Loucy (cell line): ENCODE measurements at regions not wholly inside any gene's neighbourhood (a gene's known extent, or its start where the extent isn't known, plus 50 kb on each side); places are given as distances from the start of the nearest gene placed in this dataset.

Source experiments
- H2AFZ ChIP-seq: fragments of 200-600 bp; sonication (generic); 2 replicates; pipeline ENCODE4 v1.6.0; 2016; ENCODE audit warnings: antibody characterized with exemption, mild to moderate bottlenecking, low read length, moderate library complexity
- H3F3A ChIP-seq: fragments of 200-600 bp; 2 replicates; pipeline ENCODE4 v1.6.0; 2016; ENCODE audit warnings: antibody characterized with exemption, low read depth, mild to moderate bottlenecking
- H3K27me3 ChIP-seq: fragments of 200-600 bp; sonication (generic); 2 replicates; pipeline ENCODE4 v1.6.1; 2014; ENCODE audit warnings: low read length, mild to moderate bottlenecking; ENCODE audit not compliant: insufficient read depth, poor library complexity, severe bottlenecking
- H3K36me3 ChIP-seq: fragments of 200-600 bp; sonication (generic); 2 replicates; pipeline ENCODE4 v1.6.1; 2016; ENCODE audit warnings: low read length; ENCODE audit not compliant: insufficient read depth
- H3K4me1 ChIP-seq: fragments of 200-600 bp; sonication (generic); 2 replicates; pipeline ENCODE4 v1.5.1; 2014; ENCODE audit warnings: low read length, mild to moderate bottlenecking; ENCODE audit not compliant: insufficient read depth, poor library complexity, severe bottlenecking
- H3K4me2 ChIP-seq: fragments of 200-600 bp; sonication (generic); 2 replicates; pipeline ENCODE4 v1.6.0; 2014; ENCODE audit warnings: antibody characterized with exemption, low read length, low read depth, mild to moderate bottlenecking; ENCODE audit not compliant: poor library complexity, severe bottlenecking
- H3K4me3 ChIP-seq: fragments of 200-600 bp; sonication (generic); 2 replicates; pipeline ENCODE4 v1.5.1; 2014; ENCODE audit warnings: low read length, mild to moderate bottlenecking, mixed read lengths; ENCODE audit not compliant: poor library complexity, severe bottlenecking
- H3K79me2 ChIP-seq: fragments of 200-600 bp; sonication (generic); 2 replicates; pipeline ENCODE4 v1.6.1; 2014; ENCODE audit warnings: low read length; ENCODE audit not compliant: insufficient read depth
- H3K9ac ChIP-seq: fragments of 200-600 bp; sonication (generic); 2 replicates; pipeline ENCODE4 v1.6.0; 2014; ENCODE audit warnings: mild to moderate bottlenecking, low read depth, low read length, moderate library complexity; ENCODE audit not compliant: poor library complexity, severe bottlenecking
- H3K9me2 ChIP-seq: fragments of 200-600 bp; sonication (generic); replicated peaks from 2 replicates; pipeline ENCODE4 v1.6.1; 2016; ENCODE audit warnings: low read depth, low read length, mixed read lengths
- H3K9me3 ChIP-seq: fragments of 200-600 bp; sonication (generic); 2 replicates; pipeline ENCODE4 v1.6.1; 2014; ENCODE audit warnings: mild to moderate bottlenecking, antibody characterized with exemption, low read length, low read depth; ENCODE audit not compliant: insufficient read depth
- H4K20me1 ChIP-seq: fragments of 200-600 bp; sonication (generic); 2 replicates; pipeline ENCODE4 v1.6.0; 2014; ENCODE audit warnings: antibody characterized with exemption, low read length, mild to moderate bottlenecking; ENCODE audit not compliant: insufficient read depth, poor library complexity, severe bottlenecking
- EZH2phosphoT487 ChIP-seq: fragments of 200-600 bp; IDR thresholded peaks from 2 replicates; pipeline ENCODE4 v1.6.1; 2018; ENCODE audit warnings: antibody characterized with exemption, mild to moderate bottlenecking, moderate library complexity, borderline replicate concordance
- TF ChIP-seq, protein P1 (sequence below): fragments of 200-600 bp; sonication (generic); conservative IDR thresholded peaks from 2 replicates; pipeline ENCODE4 v1.5.1; 2014; ENCODE audit warnings: mild to moderate bottlenecking, antibody characterized with exemption, low read length

DNA sequence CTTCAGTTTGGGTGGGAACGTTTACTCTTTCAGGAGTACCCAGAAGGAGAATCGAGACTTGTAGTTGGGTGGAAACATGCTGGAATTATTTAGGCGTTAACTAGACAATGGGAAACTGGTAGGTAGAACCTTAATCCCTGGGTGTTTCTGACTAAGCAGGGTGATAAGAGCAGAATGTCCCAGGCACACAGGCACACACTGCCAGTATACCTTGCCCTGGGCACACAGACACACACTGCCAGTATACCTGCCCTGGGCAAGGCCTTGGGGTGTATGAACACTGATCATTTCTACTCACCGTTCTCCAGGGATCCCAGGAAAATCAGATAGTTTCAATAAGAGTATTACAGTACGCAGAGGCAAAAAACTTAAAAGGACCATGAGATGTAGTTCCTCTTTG is 115.5 kb downstream of the SNAPC1 start:
- H3K4me3 ChIP-seq: no peak overlapping the region
- TF ChIP-seq, protein P1, sequence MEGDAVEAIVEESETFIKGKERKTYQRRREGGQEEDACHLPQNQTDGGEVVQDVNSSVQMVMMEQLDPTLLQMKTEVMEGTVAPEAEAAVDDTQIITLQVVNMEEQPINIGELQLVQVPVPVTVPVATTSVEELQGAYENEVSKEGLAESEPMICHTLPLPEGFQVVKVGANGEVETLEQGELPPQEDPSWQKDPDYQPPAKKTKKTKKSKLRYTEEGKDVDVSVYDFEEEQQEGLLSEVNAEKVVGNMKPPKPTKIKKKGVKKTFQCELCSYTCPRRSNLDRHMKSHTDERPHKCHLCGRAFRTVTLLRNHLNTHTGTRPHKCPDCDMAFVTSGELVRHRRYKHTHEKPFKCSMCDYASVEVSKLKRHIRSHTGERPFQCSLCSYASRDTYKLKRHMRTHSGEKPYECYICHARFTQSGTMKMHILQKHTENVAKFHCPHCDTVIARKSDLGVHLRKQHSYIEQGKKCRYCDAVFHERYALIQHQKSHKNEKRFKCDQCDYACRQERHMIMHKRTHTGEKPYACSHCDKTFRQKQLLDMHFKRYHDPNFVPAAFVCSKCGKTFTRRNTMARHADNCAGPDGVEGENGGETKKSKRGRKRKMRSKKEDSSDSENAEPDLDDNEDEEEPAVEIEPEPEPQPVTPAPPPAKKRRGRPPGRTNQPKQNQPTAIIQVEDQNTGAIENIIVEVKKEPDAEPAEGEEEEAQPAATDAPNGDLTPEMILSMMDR: no peak
- TF ChIP-seq EZH2phosphoT487: no peak
- H3K9me3 ChIP-seq: no peaks in the 10 kb centered on the region
- no peaks in the 10 kb centered on the region for H3K27me3 ChIP-seq
- no peaks in the 10 kb centered on the region for H3K4me1 ChIP-seq
- no peaks in the 10 kb centered on the region for H4K20me1 ChIP-seq
- no peaks in the 10 kb centered on the region for H3K9me2 ChIP-seq
- no peaks in the 10 kb centered on the region for H3F3A ChIP-seq
- H3K4me2 ChIP-seq: no peak overlapping the region
- no peak overlapping the region for H3K9ac ChIP-seq
- no peaks in the 10 kb centered on the region for H3K36me3 ChIP-seq
- H3K79me2 ChIP-seq: no peaks in the 10 kb centered on the region
- no peak overlapping the region for H2AFZ ChIP-seq

DNA sequence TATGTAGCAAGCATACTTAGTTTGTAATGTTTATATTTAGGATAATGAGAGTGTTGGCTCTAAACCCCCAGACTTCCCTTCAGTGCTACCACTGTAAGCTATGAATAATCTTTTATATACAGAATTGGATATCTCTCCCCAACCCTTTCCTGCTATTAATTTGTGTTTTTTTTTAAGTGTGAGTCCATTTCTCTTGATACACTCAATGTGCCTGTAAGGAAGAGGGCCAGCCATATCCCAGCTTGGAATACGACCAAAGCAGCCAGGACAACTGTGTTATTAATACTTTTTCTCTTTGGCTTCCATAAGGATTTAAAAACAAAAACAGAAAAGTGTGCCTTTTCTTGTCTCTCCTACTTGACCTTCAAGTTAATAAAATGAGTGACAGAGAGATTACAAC is 116.7 kb downstream of the SNAPC1 start:
- no peak overlapping the region for H3K9ac ChIP-seq
- H3K36me3 ChIP-seq: no peaks in the 10 kb centered on the region
- H3K4me3 ChIP-seq: no peak overlapping the region
- H3K4me2 ChIP-seq: no peak overlapping the region
- H3K9me2 ChIP-seq: no peaks in the 10 kb centered on the region
- TF ChIP-seq, protein P1: no peak
- TF ChIP-seq EZH2phosphoT487: no peak
- H2AFZ ChIP-seq: no peak overlapping the region
- H3F3A ChIP-seq: no peaks in the 10 kb centered on the region
- no peaks in the 10 kb centered on the region for H4K20me1 ChIP-seq
- H3K27me3 ChIP-seq: no peaks in the 10 kb centered on the region
- no peaks in the 10 kb centered on the region for H3K4me1 ChIP-seq
- H3K79me2 ChIP-seq: no peaks in the 10 kb centered on the region
- H3K9me3 ChIP-seq: no peaks in the 10 kb centered on the region

DNA sequence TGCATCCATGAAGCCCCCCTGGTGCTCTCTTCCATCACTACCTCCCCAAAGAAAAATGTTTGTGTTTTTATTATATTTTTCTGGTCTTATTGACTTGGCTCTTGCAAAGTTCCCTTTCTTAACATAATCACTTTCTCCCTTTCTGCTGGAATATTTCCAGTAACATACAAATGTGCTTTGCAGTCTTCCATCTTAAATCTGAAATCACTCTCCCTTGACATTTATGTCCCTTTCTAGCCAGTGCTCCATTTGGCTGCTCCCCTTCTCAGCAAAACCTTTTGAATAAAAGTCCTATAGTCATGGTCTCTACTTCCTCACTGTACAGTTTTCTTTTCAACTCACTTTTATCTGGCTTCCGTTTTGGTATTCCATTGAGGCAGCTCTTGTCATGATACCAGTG is 118.8 kb downstream of the SNAPC1 start:
- Histone ChIP-seq H3K9me2 (no peaks in the 10 kb centered on the region), H3K79me2 (no peaks in the 10 kb centered on the region), H2AFZ (no peak overlapping the region), H3F3A (no peaks in the 10 kb centered on the region), H3K4me3 (no peak overlapping the region), H4K20me1 (no peaks in the 10 kb centered on the region), H3K9ac (no peak overlapping the region), H3K27me3 (no peaks in the 10 kb centered on the region), H3K36me3 (no peaks in the 10 kb centered on the region), H3K4me1 (no peaks in the 10 kb centered on the region), H3K4me2 (no peak overlapping the region), H3K9me3 (no peaks in the 10 kb centered on the region)
- TF ChIP-seq EZH2phosphoT487: no peak
- TF ChIP-seq, protein P1: no peak
